PFSK-1 (cell line): ENCODE measurements at regions not wholly inside any gene's neighbourhood (a gene's known extent, or its start where the extent isn't known, plus 50 kb on each side); places are given as distances from the start of the nearest gene placed in this dataset.

Experiments used
- FOXP2 ChIP-seq: optimal IDR thresholded peaks from 2 replicates; pipeline ENCODE3; 2011; ENCODE audit warnings: borderline replicate concordance, control low read depth, inconsistent platforms; ENCODE audit not compliant: insufficient read depth; ENCODE audit errors: extremely low read length, extremely low read depth
- POLR2AphosphoS5 ChIP-seq: IDR thresholded peaks from 2 replicates; pipeline ENCODE4 v1.6.1; 2012; ENCODE audit warnings: low read depth, mild to moderate bottlenecking, control low read depth, low read length, moderate library complexity
- SIN3A ChIP-seq: IDR thresholded peaks from 2 replicates; pipeline ENCODE4 v1.6.1; 2012; ENCODE audit warnings: mild to moderate bottlenecking, low read length, moderate library complexity, borderline replicate concordance; ENCODE audit not compliant: insufficient read depth
- TAF1 ChIP-seq: IDR thresholded peaks from 2 replicates; pipeline ENCODE4 v1.6.1; 2012; ENCODE audit warnings: low read length, control low read depth, borderline replicate concordance; ENCODE audit not compliant: insufficient read depth
- TF ChIP-seq, protein P1 (sequence below), 2 experiments: IDR thresholded peaks; 2 replicates each; pipeline versions ENCODE4 v1.6.1 to v1.8.0; 2011 to 2012; ENCODE audit warnings: low read depth in 2 of 2, low read length in 2 of 2, control low read depth in 1 of 2, inconsistent platforms in 1 of 2, mild to moderate bottlenecking in 1 of 2, moderate library complexity in 1 of 2; ENCODE audit not compliant: insufficient read depth in 1 of 2

DNA sequence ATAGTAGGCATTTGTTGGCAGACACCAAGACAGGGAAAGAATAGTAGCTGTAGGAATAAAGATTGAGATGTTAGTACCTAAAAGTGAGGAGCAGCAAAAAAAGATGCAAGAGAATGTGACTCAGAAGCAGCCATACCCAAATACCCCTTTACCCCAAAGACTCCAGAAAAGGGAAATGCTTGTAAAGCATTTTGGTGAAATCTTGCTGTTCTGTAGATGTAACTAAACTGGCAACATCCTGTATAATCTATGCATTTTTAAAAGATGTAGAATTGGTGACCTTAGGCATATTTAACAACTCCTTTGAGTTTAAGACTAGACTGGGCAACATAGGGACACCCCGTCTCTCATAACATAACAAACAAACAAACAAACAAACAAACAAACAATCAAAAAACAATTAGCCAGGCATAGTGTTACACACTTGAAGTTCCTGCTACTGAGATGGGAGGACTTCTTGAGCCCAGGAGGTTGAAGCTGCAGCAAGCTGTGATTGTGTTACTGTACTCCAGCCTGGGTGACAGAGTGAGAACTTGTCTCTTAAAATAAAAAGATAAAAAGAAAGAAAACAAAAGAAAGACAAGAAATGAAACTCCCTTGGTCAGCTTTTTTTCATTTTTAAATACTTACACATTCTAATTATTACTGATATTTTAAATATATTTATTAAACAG is 361.5 kb upstream of the KCNH8 start:
- TF ChIP-seq SIN3A (no peak), FOXP2 (no peak), POLR2AphosphoS5 (no peak), TAF1 (no peak)

DNA sequence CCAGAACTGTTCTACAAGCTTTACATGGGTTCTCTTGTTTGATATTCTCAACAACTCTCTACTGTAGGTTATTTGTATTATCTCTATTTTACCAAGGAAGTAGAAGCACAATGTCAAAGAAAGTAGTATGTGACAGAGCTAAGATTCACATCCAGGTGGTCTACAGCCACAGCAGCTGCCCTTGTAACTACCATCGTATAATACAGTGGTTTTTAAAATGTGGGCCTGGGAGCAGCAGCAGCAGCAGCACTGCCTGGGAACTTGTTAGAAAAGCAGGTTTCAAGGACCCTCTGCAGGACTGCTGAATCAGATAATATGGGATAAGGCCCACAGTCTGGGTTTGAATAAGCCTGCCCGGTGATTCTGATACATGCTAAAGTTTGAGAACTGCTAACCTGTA is 357.1 kb upstream of the SATB1 start:
- no peak for TF ChIP-seq POLR2AphosphoS5
- no peak for TF ChIP-seq TAF1

DNA sequence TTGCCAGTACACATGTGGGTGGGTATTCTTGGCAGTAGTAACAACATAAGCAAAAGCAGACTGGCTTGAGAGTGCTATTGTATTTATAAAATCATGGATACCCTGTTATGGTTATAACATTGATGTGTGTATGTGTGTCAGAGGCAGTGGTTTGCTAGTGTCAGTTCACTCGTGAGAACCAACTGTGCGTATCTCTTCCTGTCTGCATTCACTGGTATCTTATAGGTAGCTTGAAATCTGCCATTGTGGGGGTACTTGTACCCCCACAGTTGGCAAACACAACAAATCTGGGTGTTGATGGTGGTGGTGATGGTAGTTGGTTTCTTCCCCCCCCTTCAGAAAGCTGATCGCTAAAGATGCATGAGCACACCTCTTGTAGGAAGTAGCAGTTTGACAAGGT is 355.8 kb upstream of the SATB1 start:
- TF ChIP-seq TAF1, result no peak
- TF ChIP-seq, protein P1, sequence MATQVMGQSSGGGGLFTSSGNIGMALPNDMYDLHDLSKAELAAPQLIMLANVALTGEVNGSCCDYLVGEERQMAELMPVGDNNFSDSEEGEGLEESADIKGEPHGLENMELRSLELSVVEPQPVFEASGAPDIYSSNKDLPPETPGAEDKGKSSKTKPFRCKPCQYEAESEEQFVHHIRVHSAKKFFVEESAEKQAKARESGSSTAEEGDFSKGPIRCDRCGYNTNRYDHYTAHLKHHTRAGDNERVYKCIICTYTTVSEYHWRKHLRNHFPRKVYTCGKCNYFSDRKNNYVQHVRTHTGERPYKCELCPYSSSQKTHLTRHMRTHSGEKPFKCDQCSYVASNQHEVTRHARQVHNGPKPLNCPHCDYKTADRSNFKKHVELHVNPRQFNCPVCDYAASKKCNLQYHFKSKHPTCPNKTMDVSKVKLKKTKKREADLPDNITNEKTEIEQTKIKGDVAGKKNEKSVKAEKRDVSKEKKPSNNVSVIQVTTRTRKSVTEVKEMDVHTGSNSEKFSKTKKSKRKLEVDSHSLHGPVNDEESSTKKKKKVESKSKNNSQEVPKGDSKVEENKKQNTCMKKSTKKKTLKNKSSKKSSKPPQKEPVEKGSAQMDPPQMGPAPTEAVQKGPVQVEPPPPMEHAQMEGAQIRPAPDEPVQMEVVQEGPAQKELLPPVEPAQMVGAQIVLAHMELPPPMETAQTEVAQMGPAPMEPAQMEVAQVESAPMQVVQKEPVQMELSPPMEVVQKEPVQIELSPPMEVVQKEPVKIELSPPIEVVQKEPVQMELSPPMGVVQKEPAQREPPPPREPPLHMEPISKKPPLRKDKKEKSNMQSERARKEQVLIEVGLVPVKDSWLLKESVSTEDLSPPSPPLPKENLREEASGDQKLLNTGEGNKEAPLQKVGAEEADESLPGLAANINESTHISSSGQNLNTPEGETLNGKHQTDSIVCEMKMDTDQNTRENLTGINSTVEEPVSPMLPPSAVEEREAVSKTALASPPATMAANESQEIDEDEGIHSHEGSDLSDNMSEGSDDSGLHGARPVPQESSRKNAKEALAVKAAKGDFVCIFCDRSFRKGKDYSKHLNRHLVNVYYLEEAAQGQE (IDR thresholded peaks at IDR 0.05; ENCODE audit: insufficient read depth in 1 of 2, low read depth in 2 of 2, low read length in 2 of 2), result no peak
- no peak for TF ChIP-seq SIN3A
- TF ChIP-seq FOXP2, result no peak
- no peak for TF ChIP-seq POLR2AphosphoS5

GRCh38 chr3:18779704-18780103 is 354.6 kb upstream of the SATB1 start:
- TF ChIP-seq FOXP2, result no peak
- no peak for TF ChIP-seq POLR2AphosphoS5
- TF ChIP-seq SIN3A, result no peak
- TF ChIP-seq, protein P1 (IDR thresholded peaks at IDR 0.05; ENCODE audit: insufficient read depth in 1 of 2, low read depth in 2 of 2, low read length in 2 of 2), result no peak
- no peak for TF ChIP-seq TAF1

- TF ChIP-seq FOXP2, result no peak
- TF ChIP-seq TAF1, result no peak
- TF ChIP-seq, protein P1 (IDR thresholded peaks at IDR 0.05; ENCODE audit: insufficient read depth in 1 of 2, low read depth in 2 of 2, low read length in 2 of 2), result no peak
- TF ChIP-seq POLR2AphosphoS5, result no peak
- TF ChIP-seq SIN3A, result no peak
Observed at GRCh38 chr3:18778598-18778997, 353.5 kb upstream of the SATB1 start.

DNA sequence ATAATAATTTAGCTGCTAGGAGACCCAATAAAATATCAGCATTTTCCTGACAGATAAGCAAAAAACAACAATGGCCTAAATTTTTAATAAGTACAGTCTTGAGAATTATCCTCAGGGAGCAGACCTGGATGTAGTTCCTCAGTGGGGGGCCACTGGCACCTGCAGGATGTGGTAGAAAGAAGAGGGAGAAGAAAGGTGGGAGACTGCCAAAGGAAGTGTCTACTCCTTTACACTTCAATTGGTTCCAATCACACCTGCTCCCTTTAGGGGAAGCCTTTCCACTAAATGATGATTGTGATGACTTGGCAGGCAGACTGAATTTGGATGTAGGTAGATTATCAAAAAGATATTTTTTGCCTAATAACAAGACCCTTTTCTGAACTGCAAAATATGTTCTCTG is 353.0 kb upstream of the SATB1 start:
- no peak for TF ChIP-seq FOXP2
- no peak for TF ChIP-seq SIN3A
- no peak for TF ChIP-seq POLR2AphosphoS5
- TF ChIP-seq TAF1, result no peak
- TF ChIP-seq, protein P1 (IDR thresholded peaks at IDR 0.05; ENCODE audit: insufficient read depth in 1 of 2, low read depth in 2 of 2, low read length in 2 of 2), result no peak
